Small intestine (tissue), 7 donors: ENCODE measurements at regions not wholly inside any gene's neighbourhood (a gene's known extent, or its start where the extent isn't known, plus 50 kb on each side); places are given as distances from the start of the nearest gene placed in this dataset.
"Not testable (repeated sequence)": the region's sequence is repeated elsewhere in the genome, so short reads cannot be mapped to it uniquely, and the experiment has no call there.

Experiments
- DNase-seq, 2 donors: peaks; one replicate each; pipeline versions ENCODE4 v3.0.0 to v3.0.0-alpha.2; 2013
- FAIRE-seq: peaks from 2 replicates; lab custom pipeline; 2012; peaks lifted over from hg19 to GRCh38; lab: Jason Lieb, UNC
- H3K27ac ChIP-seq, 3 donors: one replicate each; pipeline ENCODE4 v1.5.1; 2013; ENCODE audit warnings: low read length in 2 of 3, mild to moderate bottlenecking in 2 of 3, control low read depth in 1 of 3, inconsistent platforms in 1 of 3, low read depth in 1 of 3, moderate library complexity in 1 of 3
- H3K27me3 ChIP-seq, 3 donors: one replicate each; pipeline ENCODE4 v1.6.1; 2013; ENCODE audit warnings: low read length in 3 of 3, inconsistent platforms in 1 of 3; ENCODE audit not compliant: control insufficient read depth in 3 of 3, insufficient read depth in 3 of 3
- H3K36me3 ChIP-seq, 3 donors: one replicate each; pipeline ENCODE4 v1.6.1; 2013; ENCODE audit warnings: low read length in 3 of 3, inconsistent platforms in 1 of 3, low read depth in 1 of 3, mild to moderate bottlenecking in 1 of 3, moderate library complexity in 1 of 3; ENCODE audit not compliant: control insufficient read depth in 3 of 3, insufficient read depth in 2 of 3
- H3K4me1 ChIP-seq, 3 donors: one replicate each; pipeline ENCODE4 v1.6.1; 2013; ENCODE audit warnings: low read length in 2 of 3, inconsistent platforms in 1 of 3, low read depth in 1 of 3, mild to moderate bottlenecking in 1 of 3, moderate library complexity in 1 of 3; ENCODE audit not compliant: control insufficient read depth in 3 of 3, insufficient read depth in 2 of 3
- H3K4me3 ChIP-seq, 3 donors: one replicate each; pipeline ENCODE4 v1.5.1; 2013; ENCODE audit warnings: low read length in 3 of 3, control low read depth in 1 of 3, inconsistent platforms in 1 of 3, low read depth in 1 of 3, mild to moderate bottlenecking in 1 of 3, moderate library complexity in 1 of 3
- H3K9me3 ChIP-seq, 2 donors: one replicate each; pipeline ENCODE4 v1.6.1; 2013; ENCODE audit warnings: low read depth in 1 of 2, low read length in 1 of 2; ENCODE audit not compliant: control insufficient read depth in 2 of 2, insufficient read depth in 1 of 2
- WGBS, 3 donors: extraction: QIAGEN DNeasy Blood & Tissue Kit; methylation state at CpG; one replicate each; pipeline ENCODE4 v1.1.7; 2013; 5-methylcytosine and 5-hydroxymethylcytosine counted together
- donor health status: healthy with polysubstance abuse.
- donor health status: control.
- donor health status: control.
- donor health status: Bipolar disorder and iron deficiency.
- donor health status: healthy.

DNA sequence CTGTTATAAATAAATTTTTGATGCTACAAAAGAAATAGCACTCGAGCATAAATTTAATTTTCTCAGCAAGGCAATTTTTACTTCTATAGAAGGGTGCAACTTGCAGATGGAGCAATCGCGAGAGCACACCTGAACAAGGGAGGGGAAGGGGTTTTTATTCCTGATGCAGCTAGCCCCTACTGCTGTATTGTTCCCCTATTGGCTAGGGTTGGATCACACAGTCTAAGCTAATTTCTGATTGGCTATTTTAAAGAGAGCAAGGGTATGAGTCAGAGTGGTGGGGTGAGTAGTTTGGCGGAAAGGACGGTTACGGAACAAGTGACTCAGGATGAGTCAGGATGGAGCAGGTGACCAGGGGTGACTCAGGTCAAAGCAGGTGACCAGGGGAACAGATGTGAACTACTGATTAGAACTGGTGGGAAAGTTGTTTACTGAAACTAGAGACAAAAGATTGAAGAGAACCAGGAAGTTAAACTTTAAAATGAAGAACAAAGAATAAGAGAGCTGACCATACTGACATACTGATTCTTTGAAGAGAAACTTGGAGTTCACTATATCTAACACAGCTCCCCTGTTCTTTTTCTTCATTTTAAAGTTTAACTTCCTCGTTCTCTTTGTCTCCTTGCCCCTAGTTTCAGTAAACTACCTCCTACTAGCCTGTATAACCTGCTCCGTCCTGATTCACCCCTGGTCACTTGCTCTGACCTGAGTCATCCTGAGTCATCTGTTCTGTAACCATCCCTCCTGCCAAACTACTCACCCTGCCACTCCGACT lies 101.9 kb upstream of the SHB start:
- FAIRE-seq, H3K27me3 ChIP-seq, H3K36me3 ChIP-seq, H3K4me1 ChIP-seq, DNase-seq, H3K4me3 ChIP-seq, H3K27ac ChIP-seq: not testable (repeated sequence)
- H3K9me3 ChIP-seq: peaks cover 0 to 10% of the 10 kb centered on the region in 2 donors
- WGBS, 3 donors: 86 to 91% (median 88%) methylated on average over 9 of the region's 9 CpGs

DNA sequence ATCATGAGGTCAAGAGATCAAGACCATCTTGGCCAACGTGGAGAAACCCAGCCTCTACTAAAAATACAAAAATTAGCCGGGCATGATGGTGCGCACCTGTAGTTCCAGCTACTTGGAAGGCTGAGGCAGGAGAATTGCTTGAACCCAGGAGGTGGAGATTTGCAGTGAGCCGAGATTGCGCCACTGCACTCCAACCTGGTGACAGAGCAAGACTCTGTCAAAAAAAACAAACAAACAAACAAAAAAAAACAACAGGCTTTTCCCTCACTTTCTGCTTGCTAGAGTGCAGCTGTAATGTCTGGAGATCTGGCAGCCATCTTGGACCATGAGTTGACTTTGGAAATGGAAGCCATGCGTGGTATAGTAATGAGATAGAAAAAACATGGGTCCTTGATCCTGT lies 101.1 kb upstream of the SHB start:
- not testable (repeated sequence) for H3K4me1 ChIP-seq, FAIRE-seq, DNase-seq, H3K36me3 ChIP-seq, H3K27ac ChIP-seq, H3K4me3 ChIP-seq, H3K27me3 ChIP-seq
- peaks cover 0 to 10% of the 10 kb centered on the region in 2 donors for H3K9me3 ChIP-seq
- 89 to 92% (median 90%) methylated on average over 6 of the region's 6 CpGs for WGBS, 3 donors

DNA sequence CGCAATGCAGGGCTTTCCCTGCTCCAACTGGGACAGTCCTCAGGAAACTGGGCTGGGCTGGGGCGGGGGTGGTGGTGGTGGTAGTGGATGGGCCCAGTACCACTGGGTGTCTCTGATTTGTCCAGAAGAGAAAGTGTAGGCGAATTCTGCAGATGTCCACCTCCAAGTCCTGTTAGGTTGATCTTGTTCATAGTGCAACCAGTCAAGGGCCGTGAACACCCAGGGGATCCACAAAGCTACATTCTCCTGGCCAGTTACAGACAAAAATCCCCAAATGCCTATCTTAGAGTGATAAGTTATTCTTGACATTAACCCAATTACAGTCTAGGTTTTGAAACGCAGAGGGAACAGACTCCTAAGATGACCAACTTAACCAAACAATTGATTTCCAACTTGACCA lies 97.5 kb upstream of the SHB start:
- WGBS, 3 donors: 88 to 96% (median 89%) methylated on average over 5 of the region's 5 CpGs
- FAIRE-seq (no peak), DNase-seq (no peak)
- H3K27ac ChIP-seq: no peak overlapping the region
- no peaks in the 10 kb centered on the region for H3K27me3 ChIP-seq
- no peaks in the 10 kb centered on the region for H3K4me1 ChIP-seq
- H3K36me3 ChIP-seq: no peaks in the 10 kb centered on the region
- H3K9me3 ChIP-seq: peaks cover 0 to 10% of the 10 kb centered on the region in 2 donors
- H3K4me3 ChIP-seq: no peak overlapping the region

DNA sequence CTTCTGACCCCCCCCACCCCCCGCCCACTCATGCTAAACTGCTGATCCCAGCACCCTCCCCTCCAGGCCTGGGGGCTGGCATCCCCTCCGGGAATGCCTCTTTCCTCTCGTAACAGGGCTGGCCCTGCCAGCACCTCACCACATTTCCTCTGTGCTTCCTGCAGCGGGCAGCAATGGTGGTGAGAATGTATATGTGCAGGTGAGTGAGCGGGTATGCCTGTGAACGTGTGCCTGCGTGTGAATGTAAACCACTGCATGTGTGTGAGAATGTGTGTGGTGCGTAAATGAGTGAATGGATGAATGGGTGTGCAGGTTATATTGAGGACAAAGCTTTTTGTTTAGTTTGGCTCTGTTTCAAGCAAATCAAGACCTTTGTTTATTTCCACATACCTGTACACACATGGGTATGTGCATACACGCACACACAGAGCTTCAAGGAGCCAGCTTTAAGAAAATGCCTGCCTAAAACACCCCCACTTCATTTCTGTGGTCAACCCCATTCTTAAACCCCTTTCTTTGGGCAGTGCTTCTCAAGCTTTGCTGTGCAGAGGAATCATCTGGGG lies 95.7 kb upstream of the SHB start:
- Histone ChIP-seq H3K4me3 (no peak overlapping the region), H3K27ac (no peak overlapping the region), H3K9me3 (no peaks in the 10 kb centered on the region), H3K36me3 (no peaks in the 10 kb centered on the region), H3K27me3 (no peaks in the 10 kb centered on the region), H3K4me1 (no peaks in the 10 kb centered on the region)
- whole genome bisulfite sequencing, 3 donors: 65 to 74% (median 72%) methylated on average over 9 of the region's 9 CpGs
- DNase-seq (no peak), FAIRE-seq (no peak)

DNA sequence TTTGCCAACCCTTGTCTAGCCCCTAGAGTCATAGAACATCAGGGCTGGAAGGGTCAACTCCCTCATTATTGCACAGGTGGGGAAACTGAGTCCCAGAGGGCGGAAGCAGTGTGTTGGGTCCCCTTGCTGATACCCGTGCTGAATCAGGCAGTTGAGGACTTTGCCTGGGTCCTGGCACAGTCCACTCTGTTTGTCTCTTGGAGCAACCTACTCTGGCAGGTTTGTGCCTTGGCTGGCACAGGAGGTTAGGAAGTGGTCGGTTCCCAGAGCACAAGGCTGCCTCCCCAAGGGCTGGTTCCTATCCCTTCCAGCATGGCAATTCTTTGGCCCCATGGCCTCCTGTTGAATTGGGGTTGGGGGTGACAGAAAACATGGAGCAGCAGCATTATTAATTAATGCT lies 94.5 kb upstream of the SHB start:
- Histone ChIP-seq H3K4me3 (no peak overlapping the region), H3K27ac (no peak overlapping the region), H3K36me3 (no peaks in the 10 kb centered on the region), H3K4me1 (no peaks in the 10 kb centered on the region), H3K9me3 (no peaks in the 10 kb centered on the region), H3K27me3 (no peaks in the 10 kb centered on the region)
- WGBS, 3 donors: 71 to 82% (median 78%) methylated on average over 3 of the region's 3 CpGs
- FAIRE-seq: no peak
- DNase-seq: no peak

DNA sequence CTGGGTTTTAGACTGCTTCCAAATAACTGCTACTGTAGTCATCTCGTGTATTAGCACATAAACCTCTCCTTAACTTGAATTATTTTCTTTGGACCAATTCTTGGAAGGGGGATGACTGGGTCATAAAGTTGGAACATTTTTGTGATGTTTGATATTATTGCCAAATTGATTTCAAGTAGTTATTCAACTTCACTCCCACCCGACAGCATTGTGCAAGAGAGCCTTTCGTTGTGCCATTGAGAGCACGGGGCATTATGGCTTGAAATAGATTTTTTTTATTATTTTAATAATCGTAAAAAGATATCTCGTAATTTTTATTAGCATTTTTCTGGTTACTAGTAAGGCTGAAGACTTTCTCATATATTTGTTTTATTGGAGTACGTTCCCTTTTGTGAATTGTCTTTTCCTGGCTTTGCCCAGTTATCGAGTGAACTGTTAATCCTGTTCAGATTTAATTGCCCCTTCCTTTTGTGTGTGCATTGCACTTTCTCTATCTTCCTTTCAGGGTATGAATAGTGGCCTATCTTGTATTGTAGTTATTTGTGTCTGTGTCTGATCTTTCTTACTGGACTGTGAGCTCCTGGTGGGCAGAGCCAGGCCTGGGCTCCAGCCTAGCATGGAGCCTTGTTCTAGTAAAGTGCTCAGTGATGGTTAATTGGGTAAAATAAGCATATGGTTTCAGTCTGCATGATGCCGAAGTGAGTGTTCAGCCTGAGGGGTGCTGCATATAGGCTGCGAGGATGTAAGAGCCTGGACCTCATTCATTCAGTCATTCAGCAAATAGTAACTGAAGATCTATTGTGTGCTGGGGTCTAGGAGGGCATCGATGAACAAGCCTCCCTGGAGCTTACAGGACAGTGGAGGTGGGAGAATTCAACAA lies 93.5 kb upstream of the SHB start:
- Histone ChIP-seq H3K9me3 (no peaks in the 10 kb centered on the region), H3K4me1 (no peaks in the 10 kb centered on the region), H3K36me3 (no peaks in the 10 kb centered on the region), H3K27ac (no peak overlapping the region), H3K27me3 (no peaks in the 10 kb centered on the region), H3K4me3 (no peak overlapping the region)
- FAIRE-seq (no peak), DNase-seq (no peak)
- 79 to 82% (median 81%) methylated on average over 11 of the region's 11 CpGs for WGBS, 3 donors

DNA sequence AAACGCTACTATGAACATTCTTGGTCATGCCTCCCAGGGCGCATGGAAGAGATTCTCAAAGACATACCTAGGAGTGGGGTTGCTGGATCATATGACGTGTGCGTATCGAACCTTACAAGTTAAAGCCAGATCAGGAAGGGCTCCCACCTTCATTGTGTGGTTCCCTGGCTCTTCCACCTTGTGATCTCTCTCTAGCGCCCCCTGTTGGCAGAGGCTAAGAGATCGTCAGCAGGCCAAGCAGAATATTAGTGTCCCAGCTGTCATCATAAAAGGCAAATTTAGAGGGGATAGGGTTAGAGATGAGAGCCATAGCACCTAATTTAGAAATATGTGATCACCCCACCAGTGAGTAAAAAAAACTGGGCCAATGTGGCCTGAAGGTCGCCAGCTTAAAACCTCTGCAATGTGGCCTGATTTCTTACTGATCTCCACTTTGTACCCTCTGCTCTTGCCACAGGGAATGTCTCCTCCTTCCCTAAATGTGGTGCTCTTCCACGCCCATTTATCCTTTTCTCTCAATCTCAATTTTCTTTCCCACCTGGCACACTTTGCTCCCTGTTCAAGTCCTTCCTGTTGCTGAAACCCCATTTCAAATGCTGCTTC lies 91.7 kb upstream of the SHB start:
- Histone ChIP-seq H3K9me3 (no peaks in the 10 kb centered on the region), H3K4me3 (no peak overlapping the region), H3K27ac (no peak overlapping the region), H3K27me3 (no peaks in the 10 kb centered on the region), H3K4me1 (no peaks in the 10 kb centered on the region), H3K36me3 (no peaks in the 10 kb centered on the region)
- WGBS, 3 donors: 27 to 40% (median 38%) methylated on average over 9 of the region's 9 CpGs
- peak; percentile 71 to 75 for DNase-seq
- FAIRE-seq: no peak

DNA sequence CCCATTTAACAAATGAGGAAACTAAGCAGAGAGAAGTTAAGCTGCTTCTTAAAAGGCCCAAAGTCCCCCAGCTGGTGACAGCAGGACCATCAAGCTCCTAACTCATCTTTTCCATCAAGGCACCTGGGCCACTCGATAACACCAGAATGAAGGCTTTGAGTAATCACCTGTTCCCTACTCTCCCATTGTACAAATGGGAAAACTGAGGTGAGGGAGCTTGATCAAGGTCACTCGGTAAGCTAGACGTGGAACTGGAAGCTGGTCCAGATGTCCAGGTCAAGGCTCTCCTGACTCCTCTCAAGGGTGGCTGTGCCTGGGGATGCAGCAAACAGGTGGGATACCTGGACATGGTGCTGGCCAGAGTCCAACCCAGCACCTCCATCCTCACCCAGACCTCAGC lies 90.6 kb upstream of the SHB start:
- no peaks in the 10 kb centered on the region for H3K4me1 ChIP-seq
- no peaks in the 10 kb centered on the region for H3K9me3 ChIP-seq
- no peaks in the 10 kb centered on the region for H3K27me3 ChIP-seq
- no peak overlapping the region for H3K27ac ChIP-seq
- FAIRE-seq: no peak
- no peak for DNase-seq
- H3K4me3 ChIP-seq: no peak overlapping the region
- no peaks in the 10 kb centered on the region for H3K36me3 ChIP-seq
- WGBS, 3 donors: 87 to 94% (median 94%) methylated on average over 3 of the region's 3 CpGs
